SU-DHL-6 (cell line): ENCODE measurements at regions not wholly inside any gene's neighbourhood (a gene's known extent, or its start where the extent isn't known, plus 50 kb on each side); places are given as distances from the start of the nearest gene placed in this dataset.

ENCODE experiments used
- H2AFZ ChIP-seq: fragments of 200-600 bp; sonication (generic); 2 replicates; pipeline ENCODE4 v1.6.1; 2014; ENCODE audit warnings: low read depth, mild to moderate bottlenecking, moderate library complexity, mixed read lengths, antibody characterized with exemption, low read length; ENCODE audit not compliant: severe bottlenecking
- H3F3A ChIP-seq: fragments of 200-600 bp; shearing (Covaris generic); 2 replicates; pipeline ENCODE4 v1.6.0; 2016; ENCODE audit warnings: antibody characterized with exemption, mild to moderate bottlenecking; ENCODE audit not compliant: insufficient read depth
- H3K27ac ChIP-seq: fragments of 200-600 bp; sonication (generic); 2 replicates; pipeline ENCODE4 v1.5.1; 2016; ENCODE audit warnings: low read depth, mild to moderate bottlenecking, low read length, moderate library complexity, mixed read lengths
- H3K27me3 ChIP-seq: fragments of 200-600 bp; sonication (generic), shearing (Covaris generic); 2 replicates; pipeline ENCODE4 v1.6.0; 2014; ENCODE audit warnings: mild to moderate bottlenecking, low read length
- H3K36me3 ChIP-seq: fragments of 200-600 bp; sonication (generic); 2 replicates; pipeline ENCODE4 v1.6.1; 2014; ENCODE audit warnings: mild to moderate bottlenecking, low read length, mixed read lengths
- H3K4me2 ChIP-seq: fragments of 300-600, 200-600 bp; shearing (Covaris generic), sonication (generic); 2 replicates; pipeline ENCODE4 v1.6.0; 2014; ENCODE audit warnings: low read length, low read depth, mild to moderate bottlenecking; ENCODE audit not compliant: poor library complexity, severe bottlenecking
- H3K4me3 ChIP-seq: fragments of 200-600 bp; sonication (generic); 2 replicates; pipeline ENCODE4 v1.5.1; 2014; ENCODE audit warnings: antibody characterized with exemption, low read length, mild to moderate bottlenecking, mixed read lengths; ENCODE audit not compliant: insufficient read depth, poor library complexity, severe bottlenecking
- H3K79me2 ChIP-seq: fragments of 200-600 bp; sonication (generic); 2 replicates; pipeline ENCODE4 v1.6.1; 2014; ENCODE audit warnings: mild to moderate bottlenecking, low read length, moderate library complexity; ENCODE audit not compliant: insufficient read depth
- H3K9ac ChIP-seq: fragments of 200-600 bp; sonication (generic); 2 replicates; pipeline ENCODE4 v1.7.0; 2014; ENCODE audit warnings: mild to moderate bottlenecking, low read length
- H3K9me2 ChIP-seq: fragments of 200-600 bp; sonication (generic); replicated peaks from 2 replicates; pipeline ENCODE4 v1.6.1; 2014; ENCODE audit warnings: low read length; ENCODE audit not compliant: insufficient read depth
- H3K9me3 ChIP-seq: fragments of 200-600 bp; sonication (generic); 2 replicates; pipeline ENCODE4 v1.6.1; 2014; ENCODE audit warnings: low read length, mixed read lengths; ENCODE audit not compliant: insufficient read depth
- H4K20me1 ChIP-seq: fragments of 200-600 bp; sonication (generic); 2 replicates; pipeline ENCODE4 v1.6.1; 2014; ENCODE audit warnings: low read depth, mild to moderate bottlenecking, antibody characterized with exemption, low read length, moderate library complexity, mixed read lengths
- CTCF ChIP-seq: fragments of 200-600 bp; sonication (generic); IDR thresholded peaks from one replicate; pipeline ENCODE4 v1.5.1; 2017; ENCODE audit warnings: antibody characterized with exemption, mild to moderate bottlenecking, low read length, moderate library complexity; ENCODE audit not compliant: insufficient read depth, poor library complexity, severe bottlenecking
- EZH2phosphoT487 ChIP-seq: fragments of 200-600 bp; sonication (generic), shearing (Covaris generic); conservative IDR thresholded peaks from 2 replicates; pipeline ENCODE4 v1.6.1; 2018; ENCODE audit warnings: mild to moderate bottlenecking, antibody characterized with exemption, low read length, moderate library complexity, mixed read lengths

- Histone ChIP-seq H3K27ac (no peak overlapping the region), H3K27me3 (no peaks in the 10 kb centered on the region), H3K4me3 (no peak overlapping the region), H3K36me3 (no peaks in the 10 kb centered on the region), H4K20me1 (no peaks in the 10 kb centered on the region), H2AFZ (no peak overlapping the region), H3K9me3 (no peaks in the 10 kb centered on the region), H3F3A (no peaks in the 10 kb centered on the region), H3K9ac (no peak overlapping the region), H3K4me2 (no peak overlapping the region), H3K9me2 (no peaks in the 10 kb centered on the region), H3K79me2 (no peaks in the 10 kb centered on the region)
- TF ChIP-seq EZH2phosphoT487 (no peak), CTCF (no peak)
These were observed 357.6 kb upstream of the CPEB2 start for GRCh38 chr4:14644580-14645282.

DNA sequence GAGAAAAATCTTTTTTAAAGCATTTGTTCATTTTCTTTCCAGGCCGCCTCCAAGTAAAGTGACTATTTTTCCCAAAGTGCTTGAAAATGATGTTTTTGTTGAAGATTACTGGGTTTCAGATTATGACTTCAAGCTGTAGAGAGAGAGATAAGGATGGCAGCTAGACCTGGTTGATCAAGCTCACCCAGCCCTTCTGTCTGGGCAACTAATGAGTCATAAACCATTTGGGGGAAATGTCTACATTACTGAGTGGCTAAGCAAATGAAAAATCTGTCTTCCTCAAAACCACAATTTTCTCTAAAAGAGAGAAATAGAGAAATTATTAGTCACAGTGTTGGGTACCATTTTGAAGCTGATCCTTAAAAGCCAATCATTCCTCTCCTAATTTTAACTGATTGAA, 355.4 kb upstream of the CPEB2 start:
- H4K20me1 ChIP-seq, result no peaks in the 10 kb centered on the region
- no peak overlapping the region for H3K27ac ChIP-seq
- no peak overlapping the region for H3K4me2 ChIP-seq
- no peaks in the 10 kb centered on the region for H3K9me3 ChIP-seq
- no peak overlapping the region for H3K9ac ChIP-seq
- TF ChIP-seq CTCF, result no peak
- TF ChIP-seq EZH2phosphoT487, result no peak
- no peaks in the 10 kb centered on the region for H3K27me3 ChIP-seq
- H3K36me3 ChIP-seq, result no peaks in the 10 kb centered on the region
- H2AFZ ChIP-seq, result no peak overlapping the region
- no peaks in the 10 kb centered on the region for H3K79me2 ChIP-seq
- no peak overlapping the region for H3K4me3 ChIP-seq
- no peaks in the 10 kb centered on the region for H3F3A ChIP-seq
- H3K9me2 ChIP-seq, result no peaks in the 10 kb centered on the region

GRCh38 chr4:14650127-14650526, 352.2 kb upstream of the CPEB2 start:
- Histone ChIP-seq H3F3A (no peaks in the 10 kb centered on the region), H3K4me2 (no peak overlapping the region), H3K9ac (no peak overlapping the region)

More at GRCh38 chr4:14650127-14650526, 352.2 kb upstream of the CPEB2 start:
- Histone ChIP-seq H3K9me3 (no peaks in the 10 kb centered on the region), H3K27ac (no peak overlapping the region), H3K36me3 (no peaks in the 10 kb centered on the region), H3K79me2 (no peaks in the 10 kb centered on the region), H3K27me3 (no peaks in the 10 kb centered on the region), H2AFZ (no peak overlapping the region), H3K4me3 (no peak overlapping the region), H4K20me1 (no peaks in the 10 kb centered on the region), H3K9me2 (no peaks in the 10 kb centered on the region)
- no peak for TF ChIP-seq CTCF
- TF ChIP-seq EZH2phosphoT487, result no peak
